GM12878 (cell line): ENCODE measurements at regions not wholly inside any gene's neighbourhood (a gene's known extent, or its start where the extent isn't known, plus 50 kb on each side); places are given as distances from the start of the nearest gene placed in this dataset.

Experiments used
- ATAC-seq: fragments of 200-7000 bp; cut with Tn5 transposase; 3 replicates; pipeline ENCODE4 v1.9.1; 2020; ENCODE audit warnings: mild to moderate bottlenecking, moderate library complexity
- BruUV-seq: library from RNA; stranded (reverse); fragments of 400-500 nt; replicated peaks from 2 replicates; lab custom pipeline; 2021; lab: Mats Ljungman, UMichigan
- CTCF ChIA-PET: fragments of 300-600 bp; sonication (Branson Sonifier 250); formaldehyde crosslinking; extraction: SDS; loops from one replicate; lab custom pipeline; 2021; ENCODE audit warnings: inconsistent platforms; lab: Yijun Ruan, JAX
- POLR2A ChIA-PET: fragments of 350-600 bp; formaldehyde crosslinking; extraction: SDS; loops from one replicate; lab custom pipeline; 2021; ENCODE audit warnings: inconsistent platforms; lab: Charles Lee
- RAD21 ChIA-PET: fragments of 300-600 bp; sonication (Branson Sonifier 250); formaldehyde crosslinking; loops from one replicate; lab custom pipeline; 2023; ENCODE audit warnings: antibody characterized with exemption; ENCODE audit not compliant: unreplicated experiment; lab: Charles Lee
- SMC1A ChIA-PET: fragments of 300-600 bp; sonication (Branson Sonifier 250); formaldehyde crosslinking; loops from one replicate; lab custom pipeline; 2023; ENCODE audit not compliant: unreplicated experiment, uncharacterized antibody; lab: Charles Lee
- DNase-seq: peaks from one replicate; pipeline ENCODE4 v3.0.0-alpha.2; 2011; ENCODE audit warnings: low read depth, low spot score
- FAIRE-seq: peaks from 3 replicates; lab custom pipeline; 2011; peaks lifted over from hg19 to GRCh38; lab: Jason Lieb, UNC
- H2AFZ ChIP-seq: 2 replicates; pipeline ENCODE4 v1.6.0; 2011; ENCODE audit warnings: low read depth, low read length, control low read depth; ENCODE audit not compliant: control insufficient read depth
- H3K27ac ChIP-seq: 2 replicates; pipeline ENCODE4 v1.5.1; 2011; ENCODE audit warnings: control low read depth; ENCODE audit not compliant: control insufficient read depth, insufficient read depth
- H3K27me3 ChIP-seq, 2 experiments: replicated peaks in 1 of 2; 2 replicates each; pipeline versions ENCODE4 v1.6.0 to v1.6.1; 2011; ENCODE audit warnings: low read length in 1 of 2; ENCODE audit not compliant: control insufficient read depth in 2 of 2, insufficient read depth in 2 of 2
- H3K36me3 ChIP-seq, 2 experiments: 2 replicates each; pipeline ENCODE4 v1.5.1; 2011; ENCODE audit warnings: low read length in 1 of 2; ENCODE audit not compliant: control insufficient read depth in 2 of 2, insufficient read depth in 2 of 2
- H3K4me1 ChIP-seq: 2 replicates; pipeline ENCODE4 v1.6.1; 2011; ENCODE audit warnings: mild to moderate bottlenecking, low read length, moderate library complexity, mixed read lengths; ENCODE audit not compliant: control insufficient read depth, insufficient read depth
- H3K4me2 ChIP-seq: 2 replicates; pipeline ENCODE4 v1.6.0; 2011; ENCODE audit warnings: control low read depth; ENCODE audit not compliant: control insufficient read depth, insufficient read depth
- H3K4me3 ChIP-seq: fragments of 200-600 bp; sonication (generic); 2 replicates; pipeline ENCODE4 v1.5.1; 2016
- H3K79me2 ChIP-seq: 2 replicates; pipeline ENCODE4 v1.6.0; 2011; ENCODE audit warnings: low read length; ENCODE audit not compliant: control insufficient read depth, insufficient read depth
- H3K9ac ChIP-seq: 2 replicates; pipeline ENCODE4 v1.8.0; 2011; ENCODE audit warnings: low read length, control low read depth, mixed read lengths; ENCODE audit not compliant: control insufficient read depth, insufficient read depth
- H3K9me3 ChIP-seq: replicated peaks from 3 replicates; pipeline ENCODE4 v1.5.1; 2011; ENCODE audit warnings: mild to moderate bottlenecking, low read length; ENCODE audit not compliant: control insufficient read depth, insufficient read depth
- H4K20me1 ChIP-seq: 2 replicates; pipeline ENCODE4 v1.6.0; 2011; ENCODE audit not compliant: control insufficient read depth, insufficient read depth
- BACH1 ChIP-seq: fragments of 450-650 bp; IDR thresholded peaks from 2 replicates; pipeline ENCODE4 v1.6.1; 2017; ENCODE audit warnings: mild to moderate bottlenecking, borderline replicate concordance
- BCL11A ChIP-seq: IDR thresholded peaks from 2 replicates; pipeline ENCODE4 v1.6.1; 2011; ENCODE audit warnings: low read depth, low read length
- CEBPB ChIP-seq, 2 experiments: fragments of 150-350 bp in 1 of 2; IDR thresholded peaks; 2 replicates each; pipeline ENCODE4 v1.6.1; 2012 to 2014; ENCODE audit warnings: low read depth in 2 of 2, low read length in 2 of 2, borderline replicate concordance in 1 of 2, inconsistent platforms in 1 of 2
- CEBPZ ChIP-seq: fragments of 150-350 bp; IDR thresholded peaks from 2 replicates; pipeline ENCODE4 v1.6.1; 2016; ENCODE audit warnings: low read depth, low read length
- GATAD2B ChIP-seq: fragments of 450-650 bp; conservative IDR thresholded peaks from 2 replicates; pipeline ENCODE4 v1.6.1; 2017; ENCODE audit warnings: low read depth, mild to moderate bottlenecking, moderate library complexity
- HCFC1 ChIP-seq: fragments of 150-350 bp; IDR thresholded peaks from 2 replicates; pipeline ENCODE4 v1.6.1; 2014; ENCODE audit warnings: low read length
- MEF2A ChIP-seq: IDR thresholded peaks from 2 replicates; pipeline ENCODE4 v1.6.1; 2011; ENCODE audit warnings: low read depth, mild to moderate bottlenecking, low read length, moderate library complexity; ENCODE audit not compliant: insufficient read depth
- NR2C1 ChIP-seq: fragments of 450-650 bp; IDR thresholded peaks from 2 replicates; pipeline ENCODE4 v1.6.1; 2017; ENCODE audit warnings: antibody characterized with exemption, mild to moderate bottlenecking, moderate library complexity
- TCF3 ChIP-seq: IDR thresholded peaks from 2 replicates; pipeline ENCODE4 v1.6.1; 2012; ENCODE audit warnings: low read depth, mild to moderate bottlenecking, low read length, borderline replicate concordance; ENCODE audit not compliant: insufficient read depth
- ZBTB33 ChIP-seq: fragments of 450-650 bp; IDR thresholded peaks from 2 replicates; pipeline ENCODE4 v1.6.1; 2017; ENCODE audit warnings: mild to moderate bottlenecking
- ZNF207 ChIP-seq: fragments of 450-650 bp; IDR thresholded peaks from 2 replicates; pipeline ENCODE4 v1.6.1; 2014; ENCODE audit warnings: antibody characterized with exemption, mild to moderate bottlenecking, borderline replicate concordance
- WGBS: methylation state at CpG from one replicate; pipeline ENCODE4 v1.1.6; 2016; ENCODE audit warnings: low lambda C conversion rate; ENCODE audit not compliant: insufficient replicate concordance, insufficient coverage; ENCODE audit errors: missing lambda C conversion rate; 5-methylcytosine and 5-hydroxymethylcytosine counted together
- in situ Hi-C: fragments of 300-500 bp; cut with MboI; formaldehyde crosslinking; loops from 9 replicates; pipeline ENCODE4 v1.14.3; 2018; ENCODE audit warnings: mixed read lengths
- intact Hi-C: fragments of 100-400 bp; cut with micrococcal nuclease; formaldehyde crosslinking; loops from one replicate; pipeline ENCODE4 v1.14.2; 2022; ENCODE audit not compliant: unreplicated experiment

GRCh38 chr15:97691799-97692198 is 268.7 kb upstream of the ARRDC4 start:
- WGBS = 24% methylated on average over 5 of the region's 5 CpGs
- Histone ChIP-seq H3K4me3 (no peak overlapping the region), H3K27me3 (no peaks in the 10 kb centered on the region), H4K20me1 (no peaks in the 10 kb centered on the region), H2AFZ (no peak overlapping the region), H3K79me2 (no peaks in the 10 kb centered on the region), H3K36me3 (no peaks in the 10 kb centered on the region), H3K4me1 (no peaks in the 10 kb centered on the region), H3K27ac (no peak overlapping the region), H3K9me3 (no peaks in the 10 kb centered on the region), H3K4me2 (no peak overlapping the region)
- no peak for ATAC-seq
- CTCF ChIA-PET = no interaction called here
- FAIRE-seq = no peak
- no TSS peak for BruUV-seq
- in situ Hi-C loops (no loop called here), intact Hi-C loops (no loop called here)
- SMC1A ChIA-PET = interaction anchor here (1.2 kb wide), 1 partner anchor 12 kb away, joined by 3 read pairs; no protein-coding TSS in a partner anchor
- no peak for DNase-seq
- POLR2A ChIA-PET = no interaction called here
- no peak for TF ChIP-seq ZNF207
- TF ChIP-seq TCF3 = no peak
- TF ChIP-seq, all 136 proteins: peak for 0
- H3K9ac ChIP-seq = no peak overlapping the region
- RAD21 ChIA-PET = no interaction called here

GRCh38 chr15:97692301-97693015 is 268.0 kb upstream of the ARRDC4 start:
- no peak overlapping the region for H3K27ac ChIP-seq
- no peaks in the 10 kb centered on the region for H3K4me1 ChIP-seq
- no peak overlapping the region for H3K4me2 ChIP-seq
- no TSS peak for BruUV-seq
- H2AFZ ChIP-seq = no peak overlapping the region
- no peak overlapping the region for H3K4me3 ChIP-seq
- WGBS = 27% methylated on average over 17 of the region's 17 CpGs
- POLR2A ChIA-PET = no interaction called here
- no peaks in the 10 kb centered on the region for H3K9me3 ChIP-seq
- DNase-seq (no peak), FAIRE-seq (no peak), ATAC-seq (no peak)
- no peak overlapping the region for H3K9ac ChIP-seq
- SMC1A ChIA-PET = no interaction called here
- H3K79me2 ChIP-seq = no peaks in the 10 kb centered on the region
- intact Hi-C loops (no loop called here), in situ Hi-C loops (no loop called here)
- no peaks in the 10 kb centered on the region for H3K36me3 ChIP-seq
- no peaks in the 10 kb centered on the region for H3K27me3 ChIP-seq
- RAD21 ChIA-PET = no interaction called here
- CTCF ChIA-PET = no interaction called here
- no peaks in the 10 kb centered on the region for H4K20me1 ChIP-seq
- TF ChIP-seq CEBPB (IDR thresholded peaks at IDR 0.05; ENCODE audit: borderline replicate concordance in 1 of 2, low read depth in 2 of 2, low read length in 2 of 2) = no peak
- TF ChIP-seq BCL11A = no peak
- TF ChIP-seq HCFC1 = no peak
- TF ChIP-seq GATAD2B = no peak
- no peak for TF ChIP-seq MEF2A
- no peak for TF ChIP-seq CEBPZ
- no peak for TF ChIP-seq BACH1
- TF ChIP-seq NR2C1 = no peak
- no peak for TF ChIP-seq ZBTB33
